ENCODE measurements at regions not wholly inside any gene's neighbourhood (a gene's known extent, or its start where the extent isn't known, plus 50 kb on each side); places are given as distances from the start of the nearest gene placed in this dataset.

DNA sequence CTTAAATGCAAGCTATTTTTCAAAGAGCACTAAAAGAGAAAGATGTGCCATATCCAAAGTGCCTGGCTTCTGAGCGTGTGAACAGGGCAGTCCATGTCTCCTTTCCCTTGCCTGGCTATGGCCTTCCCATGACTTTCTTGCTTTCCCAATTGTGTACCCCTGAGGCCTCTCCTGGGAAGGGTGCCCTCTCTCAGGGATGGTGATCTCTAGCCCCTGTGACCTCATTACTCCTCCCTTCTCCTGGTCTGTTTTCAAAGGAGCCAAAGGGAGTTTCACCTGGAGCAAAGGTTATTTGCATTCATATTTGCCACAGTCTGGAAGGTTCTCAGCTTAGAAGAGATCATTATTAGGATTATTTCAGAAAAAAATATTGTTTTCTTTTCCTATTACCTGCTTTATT is 429.4 kb upstream of the TMTC1 start:
- TF ChIP-seq POLR2A (IDR thresholded peaks at IDR 0.05; ENCODE audit: low read length) = no peak
- DNase-seq = no peak

- TF ChIP-seq POLR2A (IDR thresholded peaks at IDR 0.05; ENCODE audit: low read length) = no peak
- TF ChIP-seq GATA1 (IDR thresholded peaks at IDR 0.05; ENCODE audit: low read depth, low read length) = no peak
- no peak for DNase-seq
Measured at GRCh38 chr12:30211743-30212142, 428.0 kb upstream of the TMTC1 start.

- TF ChIP-seq GATA1 (IDR thresholded peaks at IDR 0.05; ENCODE audit: low read depth, low read length) = no peak
- TF ChIP-seq POLR2A (IDR thresholded peaks at IDR 0.05; ENCODE audit: low read length) = no peak
- DNase-seq = no peak
Measured at GRCh38 chr12:30203981-30204380, 420.2 kb upstream of the TMTC1 start.

DNA sequence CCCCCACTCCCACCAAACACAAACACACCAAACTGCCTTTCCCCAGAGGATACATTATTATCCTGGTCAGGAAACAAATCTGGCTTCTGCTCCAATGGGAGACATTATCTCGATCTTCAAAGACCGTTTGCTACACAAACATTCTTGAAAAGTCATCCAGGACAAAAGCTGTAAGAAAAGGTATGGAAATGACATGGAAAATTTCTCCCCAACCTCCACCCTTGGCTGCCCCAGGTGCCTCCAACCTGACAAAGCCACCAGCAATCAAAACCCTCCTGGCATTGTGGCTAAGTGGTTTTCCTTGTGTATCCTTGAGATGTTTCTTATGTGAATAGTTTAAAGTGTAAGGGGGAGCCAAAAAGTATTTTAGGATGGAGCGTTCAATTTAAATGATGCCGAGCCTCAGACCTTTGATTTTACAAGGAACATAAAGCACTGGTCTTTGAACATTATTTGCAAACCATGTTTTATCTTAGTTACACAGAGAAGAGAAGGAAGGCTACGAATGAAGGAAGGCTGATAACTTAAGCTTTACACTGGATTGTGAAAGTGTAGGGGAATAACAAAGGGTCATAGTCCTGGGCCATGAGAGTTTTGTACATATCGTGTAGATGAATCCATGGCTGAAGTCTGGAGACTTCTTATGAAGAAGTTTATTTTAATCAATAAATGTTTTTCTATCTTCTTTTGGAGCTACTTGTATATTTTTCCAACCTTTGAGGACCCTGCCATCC is 418.9 kb upstream of the TMTC1 start:
- no peak for DNase-seq
- TF ChIP-seq GATA1 (IDR thresholded peaks at IDR 0.05; ENCODE audit: low read depth, low read length) = no peak
- TF ChIP-seq POLR2A (IDR thresholded peaks at IDR 0.05; ENCODE audit: low read length) = no peak

DNA sequence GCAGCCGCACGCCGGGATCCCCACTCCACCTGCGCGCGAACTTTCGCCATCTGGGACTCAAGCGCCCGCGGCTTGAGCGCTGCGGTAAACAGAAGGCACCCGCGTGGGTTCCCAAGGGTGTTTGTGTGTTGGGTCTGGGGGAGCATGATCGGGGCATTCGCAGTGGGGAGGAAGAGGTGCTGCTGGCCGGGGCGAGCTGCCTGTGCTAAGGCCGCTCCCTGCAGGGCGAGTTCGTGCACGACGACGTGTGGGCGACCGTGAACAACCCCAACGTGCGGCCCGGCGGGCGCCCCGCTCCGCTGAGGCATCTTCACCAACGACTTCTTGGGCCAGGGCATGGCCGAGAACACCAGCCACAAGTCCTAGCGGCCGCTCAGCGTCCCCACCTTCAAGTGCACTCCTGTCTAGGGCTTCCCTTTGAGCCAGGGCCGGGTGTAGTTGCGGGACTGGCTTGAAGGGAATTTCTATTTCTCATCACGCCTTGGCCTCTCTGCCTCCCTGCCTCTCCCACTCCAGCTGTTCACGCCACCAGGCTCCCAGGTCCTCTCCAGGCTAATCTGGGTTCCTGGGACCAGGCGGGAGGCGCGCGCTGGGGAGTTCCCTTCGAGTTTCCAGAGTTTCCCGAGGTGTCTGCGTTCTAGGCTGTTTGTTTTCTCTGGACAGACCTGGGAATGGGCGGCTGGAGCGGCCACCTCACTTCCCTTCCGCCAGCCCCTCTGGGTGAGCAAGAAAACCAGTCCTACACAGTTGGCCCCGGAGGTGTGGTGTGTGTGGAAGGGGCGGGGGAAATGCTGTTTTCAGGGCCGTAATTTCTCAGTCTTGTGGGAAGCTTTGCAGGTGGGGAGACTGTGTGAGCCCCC is 417.8 kb upstream of the TMTC1 start:
- TF ChIP-seq POLR2A (IDR thresholded peaks at IDR 0.05; ENCODE audit: low read length) = no peak
- TF ChIP-seq GATA1 (IDR thresholded peaks at IDR 0.05; ENCODE audit: low read depth, low read length) = no peak
- DNase-seq = no peak

DNA sequence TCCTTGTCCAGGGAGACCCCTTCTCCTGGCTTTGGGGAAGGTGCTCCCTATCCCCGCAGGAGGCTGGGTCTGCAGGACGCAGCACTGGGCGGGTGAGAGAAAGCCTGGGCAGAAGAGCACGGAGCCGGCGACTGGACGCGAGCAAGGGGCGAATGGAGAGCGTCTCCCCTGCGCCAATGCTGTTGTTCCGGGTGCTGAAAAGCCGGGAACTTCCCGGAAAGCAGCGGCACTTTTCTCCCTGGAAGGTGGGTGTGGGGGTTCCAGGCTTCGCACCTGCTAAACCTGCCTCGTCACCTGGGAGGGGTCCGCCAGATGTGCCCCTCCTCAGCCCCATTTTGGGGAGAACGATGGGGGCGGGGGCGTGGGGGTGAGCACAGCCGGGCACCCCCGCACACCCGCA is 417.1 kb upstream of the TMTC1 start:
- TF ChIP-seq GATA1 (IDR thresholded peaks at IDR 0.05; ENCODE audit: low read depth, low read length) (no peak), POLR2A (IDR thresholded peaks at IDR 0.05; ENCODE audit: low read length) (no peak)

DNA sequence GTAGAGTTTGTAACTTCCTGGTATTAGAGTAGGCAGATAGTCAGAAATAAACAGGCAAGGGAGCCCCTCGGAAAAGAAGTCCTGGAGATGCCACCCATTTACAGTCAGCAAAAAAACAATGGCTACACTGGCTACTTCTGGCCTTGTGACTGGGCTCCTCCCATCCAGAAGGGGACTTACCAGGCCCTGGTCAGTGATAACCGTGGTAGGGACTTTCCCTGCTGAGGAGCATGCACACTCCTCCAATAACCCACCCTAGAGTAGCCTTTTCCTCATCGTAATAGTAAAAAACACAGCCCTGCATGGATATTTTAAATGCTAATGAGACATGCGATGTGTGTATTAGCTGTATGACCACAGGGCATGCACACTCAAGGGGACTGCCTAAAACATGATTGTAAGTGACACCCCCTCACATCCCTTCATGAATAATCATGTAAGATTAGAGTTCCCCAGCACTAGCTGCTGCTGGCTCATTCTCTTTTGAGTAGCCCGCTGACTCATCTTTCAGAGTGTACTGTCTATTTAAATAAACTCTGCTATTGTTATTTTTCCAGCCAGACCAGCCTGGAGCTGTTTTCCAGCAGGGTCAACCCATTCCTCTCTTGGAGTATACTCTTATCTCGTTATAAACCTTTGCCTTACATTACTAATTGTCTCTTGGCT is 413.8 kb upstream of the TMTC1 start:
- TF ChIP-seq POLR2A (IDR thresholded peaks at IDR 0.05; ENCODE audit: low read length) = no peak
- no peak for TF ChIP-seq GATA1 (IDR thresholded peaks at IDR 0.05; ENCODE audit: low read depth, low read length)
- no peak for DNase-seq

More for the DNA sequence above, 417.1 kb upstream of the TMTC1 start:
- no peak for DNase-seq

GRCh38 chr12:30191696-30192455 is 408.1 kb upstream of the TMTC1 start:
- DNase-seq = no peak
- TF ChIP-seq POLR2A (IDR thresholded peaks at IDR 0.05; ENCODE audit: low read length) (no peak), GATA1 (IDR thresholded peaks at IDR 0.05; ENCODE audit: low read depth, low read length) (no peak)

DNA sequence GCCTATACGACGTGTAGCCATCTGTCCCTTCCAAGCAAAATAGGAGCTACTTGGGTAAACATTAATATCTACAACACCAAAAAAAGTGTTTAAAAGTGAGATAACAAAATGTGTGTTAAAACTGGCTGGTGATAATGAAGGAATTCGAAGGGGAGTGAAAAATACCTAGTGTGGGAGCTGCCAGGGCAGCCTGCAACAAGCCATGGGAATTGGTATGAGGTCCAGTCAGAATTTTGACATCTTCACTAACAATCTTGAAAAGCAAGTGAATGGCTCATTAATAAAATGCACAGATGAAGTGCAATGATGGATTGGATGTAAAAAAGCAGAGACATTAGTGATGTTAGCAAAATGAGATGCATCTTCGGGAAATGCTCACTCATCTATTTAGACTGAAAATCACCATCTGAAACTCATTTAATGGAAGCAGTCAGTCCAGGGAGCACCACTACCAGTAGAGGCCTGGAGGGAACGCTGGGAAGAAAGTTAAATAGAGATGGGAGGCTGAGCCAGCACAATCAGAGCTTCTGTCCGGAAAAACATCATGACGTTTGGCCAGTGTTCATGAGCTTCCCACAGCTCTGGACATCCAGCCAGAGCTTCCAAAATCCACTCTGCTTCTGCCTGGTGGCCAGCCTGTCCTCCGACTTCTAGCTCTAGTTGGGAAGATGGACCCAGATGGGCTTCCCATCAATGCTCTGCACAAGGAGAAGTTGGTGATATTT is 405.0 kb upstream of the TMTC1 start:
- no peak for DNase-seq
- TF ChIP-seq GATA1 (IDR thresholded peaks at IDR 0.05; ENCODE audit: low read depth, low read length) (no peak), POLR2A (IDR thresholded peaks at IDR 0.05; ENCODE audit: low read length) (no peak)

GRCh38 chr12:30187426-30187825 is 403.7 kb upstream of the TMTC1 start:
- no peak for DNase-seq
- TF ChIP-seq GATA1 (IDR thresholded peaks at IDR 0.05; ENCODE audit: low read depth, low read length) (no peak), POLR2A (IDR thresholded peaks at IDR 0.05; ENCODE audit: low read length) (no peak)

DNA sequence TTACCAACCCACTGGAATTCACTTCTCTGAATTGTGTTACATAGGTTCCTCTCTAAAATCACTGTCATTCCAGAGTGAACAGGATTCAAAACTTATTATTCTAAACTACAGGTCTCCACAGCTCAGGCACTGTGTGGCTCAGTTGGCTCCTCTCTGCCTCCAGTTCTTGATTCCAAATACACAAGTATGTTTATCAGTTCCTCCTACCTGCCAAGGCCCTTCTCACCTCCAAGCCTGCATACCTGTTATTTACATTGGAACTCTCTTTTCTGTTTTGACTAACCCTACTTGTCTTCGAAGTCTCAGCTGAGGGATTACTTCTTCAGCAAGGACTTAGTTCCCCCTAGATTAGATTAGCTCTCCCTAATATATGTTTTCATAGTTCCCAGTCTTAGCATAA is 397.6 kb upstream of the TMTC1 start:
- TF ChIP-seq POLR2A (IDR thresholded peaks at IDR 0.05; ENCODE audit: low read length) (no peak), GATA1 (IDR thresholded peaks at IDR 0.05; ENCODE audit: low read depth, low read length) (no peak)
- DNase-seq = no peak

DNA sequence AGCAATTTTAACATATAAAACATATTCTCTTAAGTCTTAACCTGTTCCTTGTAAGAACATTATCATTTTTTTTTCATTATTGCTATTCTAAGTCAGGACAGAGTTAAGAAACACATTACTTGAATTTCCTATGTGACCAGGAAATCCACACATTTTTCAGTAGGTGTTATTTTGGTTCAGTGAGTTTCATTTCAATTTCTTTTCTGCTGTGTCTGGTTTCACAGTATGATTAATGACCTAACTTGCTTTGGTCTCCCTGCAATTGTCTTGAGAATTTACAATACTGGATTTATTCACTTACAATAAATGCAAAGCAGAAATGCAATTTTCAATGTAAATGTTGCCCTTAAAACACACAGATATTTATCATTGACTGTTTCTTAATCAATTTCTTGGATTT is 396.9 kb upstream of the TMTC1 start:
- no peak for TF ChIP-seq POLR2A (IDR thresholded peaks at IDR 0.05; ENCODE audit: low read length)
- no peak for TF ChIP-seq GATA1 (IDR thresholded peaks at IDR 0.05; ENCODE audit: low read depth, low read length)
- DNase-seq = no peak

DNA sequence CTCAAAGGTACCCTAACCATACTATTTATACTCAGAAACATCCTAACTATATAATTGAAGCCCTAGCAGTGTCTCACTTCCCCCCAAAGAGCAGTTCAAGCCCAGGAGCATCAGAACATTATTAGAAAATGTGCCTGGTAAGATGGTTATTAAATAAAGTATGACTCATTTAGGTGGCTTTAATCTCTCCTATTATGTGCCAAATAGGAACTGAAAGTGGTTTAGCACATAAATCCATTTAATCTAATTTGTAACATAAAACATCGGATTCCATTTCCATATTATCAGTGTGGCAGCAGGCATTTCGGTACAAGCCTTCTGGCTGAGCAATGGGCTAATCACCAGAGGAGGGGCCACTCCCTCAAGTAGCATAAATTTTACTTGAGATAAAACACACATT is 395.2 kb upstream of the TMTC1 start:
- TF ChIP-seq POLR2A (IDR thresholded peaks at IDR 0.05; ENCODE audit: low read length) = no peak
- DNase-seq = no peak
